ENCODE measurements at regions not wholly inside any gene's neighbourhood (a gene's known extent, or its start where the extent isn't known, plus 50 kb on each side); places are given as distances from the start of the nearest gene placed in this dataset.

GRCh38 chr13:34805347-34805746 is 136.7 kb upstream of the NBEA start:
- TF ChIP-seq CTCF (conservative IDR thresholded peaks at IDR 0.05; ENCODE audit: low read length): no peak
- no peak for DNase-seq (ENCODE audit: low read depth)
- H3K4me3 ChIP-seq (ENCODE audit: low read length): no peak overlapping the region

- no peak for DNase-seq (ENCODE audit: low read depth)
- H3K4me3 ChIP-seq (ENCODE audit: low read length): no peak overlapping the region
- TF ChIP-seq CTCF (conservative IDR thresholded peaks at IDR 0.05; ENCODE audit: low read length): no peak
These were observed 133.4 kb upstream of the NBEA start for GRCh38 chr13:34808649-34809048.

- no peak for DNase-seq (ENCODE audit: low read depth)
- no peak for TF ChIP-seq CTCF (conservative IDR thresholded peaks at IDR 0.05; ENCODE audit: low read length)
- no peak overlapping the region for H3K4me3 ChIP-seq (ENCODE audit: low read length)
These were observed 131.1 kb upstream of the NBEA start for GRCh38 chr13:34810996-34811395.

GRCh38 chr13:34815526-34815925 is 126.5 kb upstream of the NBEA start:
- DNase-seq (ENCODE audit: low read depth): no peak
- H3K4me3 ChIP-seq (ENCODE audit: low read length): no peak overlapping the region

GRCh38 chr13:34816245-34816884 is 125.7 kb upstream of the NBEA start:
- no peak overlapping the region for H3K4me3 ChIP-seq (ENCODE audit: low read length)
- peak; percentile 79 for DNase-seq (ENCODE audit: low read depth)
- no peak for TF ChIP-seq CTCF (conservative IDR thresholded peaks at IDR 0.05; ENCODE audit: low read length)

More at GRCh38 chr13:34815526-34815925, 126.5 kb upstream of the NBEA start:
- no peak for TF ChIP-seq CTCF (conservative IDR thresholded peaks at IDR 0.05; ENCODE audit: low read length)

GRCh38 chr13:34816908-34817665 is 125.0 kb upstream of the NBEA start:
- H3K4me3 ChIP-seq (ENCODE audit: low read length): no peak overlapping the region
- TF ChIP-seq CTCF (conservative IDR thresholded peaks at IDR 0.05; ENCODE audit: low read length): no peak
- peak; percentile 71 for DNase-seq (ENCODE audit: low read depth)

GRCh38 chr13:34822650-34823049 is 119.4 kb upstream of the NBEA start:
- TF ChIP-seq CTCF (conservative IDR thresholded peaks at IDR 0.05; ENCODE audit: low read length): no peak
- H3K4me3 ChIP-seq (ENCODE audit: low read length): no peak overlapping the region
- DNase-seq (ENCODE audit: low read depth): no peak

Data from AG10803 (cell line).